NOMO-1 treated with DMSO at 0.1 percent for 48 hours (cell line): ENCODE measurements at regions not wholly inside any gene's neighbourhood (a gene's known extent, or its start where the extent isn't known, plus 50 kb on each side); places are given as distances from the start of the nearest gene placed in this dataset.
"Not testable (repeated sequence)": the region's sequence is repeated elsewhere in the genome, so short reads cannot be mapped to it uniquely, and the experiment has no call there.

Experiments used
- DNase-seq: peaks from one replicate; lab custom pipeline; 2025; ENCODE audit not compliant: unreplicated experiment; lab: John Stamatoyannopoulos, UW

DNA sequence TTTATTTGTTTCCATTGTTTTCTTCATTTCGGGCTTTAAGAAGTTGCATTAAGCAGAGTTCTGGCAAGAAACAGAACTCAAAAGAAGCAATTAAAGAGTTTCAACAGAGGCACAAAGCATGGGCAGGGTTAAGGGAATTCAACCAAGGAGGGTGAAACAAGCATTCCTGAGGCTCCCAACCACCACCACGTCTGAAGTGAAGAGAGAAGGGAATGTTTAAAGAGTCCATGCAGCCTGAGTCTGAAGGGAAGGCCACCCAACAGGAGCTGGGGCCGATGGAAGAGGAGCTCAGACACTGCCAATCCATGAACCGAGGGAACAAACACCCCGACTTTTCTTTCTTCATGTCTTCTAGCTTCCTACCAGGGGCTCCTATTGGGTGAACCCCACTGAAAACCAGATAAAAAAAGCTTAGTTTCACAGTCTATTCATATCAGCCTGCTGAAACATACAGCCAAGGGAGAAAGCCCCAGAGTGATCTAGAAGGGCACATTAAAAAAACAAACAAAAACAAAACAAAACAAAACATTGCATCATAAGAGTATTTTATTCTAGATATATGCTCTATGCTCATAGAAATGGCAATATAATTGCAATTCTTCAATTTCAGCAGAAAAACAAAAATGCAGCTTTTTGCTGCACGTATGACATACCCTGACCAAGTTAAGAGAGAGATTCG, 592.1 kb downstream of the TTLL7 start:
- DNase-seq, result not testable (repeated sequence)

DNA sequence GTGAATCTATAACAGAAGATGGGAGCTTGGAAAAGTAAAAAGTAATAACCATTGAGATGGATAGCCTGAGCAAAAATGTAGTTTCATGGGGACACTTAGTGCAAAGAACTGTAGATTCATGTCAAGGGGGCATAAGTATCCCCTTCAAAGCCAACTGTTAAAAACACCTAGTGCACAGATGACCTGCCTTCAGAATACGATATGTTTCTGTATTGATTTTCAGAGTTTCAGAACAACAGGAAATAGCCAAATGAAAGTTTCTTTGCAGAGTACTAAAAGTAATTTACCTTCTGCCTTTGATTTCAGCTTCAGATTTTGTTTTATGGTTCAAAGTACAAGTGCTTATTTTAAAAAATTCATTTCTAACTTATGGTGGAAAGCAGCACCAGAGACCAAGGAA, 593.1 kb downstream of the TTLL7 start:
- DNase-seq, result not testable (repeated sequence)

DNA sequence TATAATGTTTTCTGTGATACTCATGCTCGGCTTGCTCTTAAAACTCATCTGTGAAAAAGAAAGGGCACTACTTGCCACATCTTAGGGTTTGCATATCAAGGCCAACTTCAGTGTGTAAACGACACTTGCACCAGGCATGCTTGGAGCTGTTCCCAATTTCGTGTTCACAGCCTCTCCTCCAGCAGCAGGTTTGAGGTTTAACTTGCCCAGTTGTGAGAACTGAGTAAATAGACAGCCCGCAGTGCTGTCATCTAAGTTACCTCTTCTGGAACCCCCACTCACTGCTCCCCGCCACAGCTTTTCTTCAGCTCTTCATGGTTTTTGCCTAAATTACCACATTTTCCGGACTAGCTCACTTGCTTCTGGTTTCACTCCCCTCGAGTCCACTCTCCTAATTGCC, 595.4 kb downstream of the TTLL7 start:
- DNase-seq, result not testable (repeated sequence)

DNA sequence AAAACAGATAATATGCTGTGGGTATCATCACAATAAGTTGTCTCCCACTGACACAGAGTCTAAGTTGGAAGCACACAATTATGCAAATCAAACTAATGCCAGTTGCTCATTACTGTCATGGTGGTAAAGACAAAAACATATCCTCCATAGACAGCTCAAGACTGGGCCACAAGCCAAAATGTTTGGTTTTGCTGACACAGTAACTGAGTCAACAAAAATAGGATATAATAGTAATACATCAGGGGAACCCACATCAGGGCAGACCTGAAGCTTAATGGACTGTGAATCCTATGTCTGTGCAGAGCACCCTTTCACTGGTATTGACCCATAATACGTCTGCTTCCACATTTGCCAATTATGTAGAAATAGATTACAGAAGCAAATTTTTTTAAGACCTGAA, 597.8 kb downstream of the TTLL7 start:
- not testable (repeated sequence) for DNase-seq

DNA sequence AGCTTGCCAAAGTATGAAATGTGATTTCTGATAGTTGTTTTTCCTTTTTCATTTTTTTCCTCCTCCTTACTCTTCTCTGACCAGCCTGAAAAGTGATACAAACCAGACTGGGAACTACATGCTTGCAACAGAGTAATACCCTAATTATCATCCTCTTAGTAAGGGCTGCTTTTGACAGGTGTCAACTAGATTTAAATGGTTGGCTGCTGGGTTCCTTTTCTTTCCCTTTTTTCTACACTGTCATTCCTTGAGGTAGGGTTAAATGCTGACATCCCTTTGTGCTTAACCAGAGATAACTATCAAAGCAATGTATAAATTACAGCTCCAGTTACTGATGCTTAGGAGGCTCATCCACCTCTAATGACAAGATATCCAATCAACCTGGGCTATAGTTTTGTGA, 598.8 kb downstream of the TTLL7 start:
- DNase-seq, result not testable (repeated sequence)

DNA sequence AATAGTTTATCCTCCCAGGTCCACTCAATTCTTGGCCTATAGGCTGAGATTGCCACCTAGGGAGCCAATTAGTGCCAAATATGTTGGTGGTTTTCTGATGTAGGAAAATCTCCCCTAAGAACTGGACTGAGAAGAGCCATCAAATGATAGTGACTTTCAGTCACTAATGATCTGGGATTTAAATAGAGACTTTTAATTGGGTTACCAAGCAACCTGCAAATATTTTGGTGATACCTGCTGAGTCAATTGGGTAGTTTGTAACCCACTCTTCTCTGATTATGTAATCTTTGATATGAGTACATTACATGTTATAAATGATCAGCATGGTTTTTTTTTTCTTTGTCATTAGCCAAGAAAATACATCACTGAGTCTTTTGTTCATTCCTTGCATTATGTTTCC, 600.8 kb downstream of the TTLL7 start:
- DNase-seq, result not testable (repeated sequence)

DNA sequence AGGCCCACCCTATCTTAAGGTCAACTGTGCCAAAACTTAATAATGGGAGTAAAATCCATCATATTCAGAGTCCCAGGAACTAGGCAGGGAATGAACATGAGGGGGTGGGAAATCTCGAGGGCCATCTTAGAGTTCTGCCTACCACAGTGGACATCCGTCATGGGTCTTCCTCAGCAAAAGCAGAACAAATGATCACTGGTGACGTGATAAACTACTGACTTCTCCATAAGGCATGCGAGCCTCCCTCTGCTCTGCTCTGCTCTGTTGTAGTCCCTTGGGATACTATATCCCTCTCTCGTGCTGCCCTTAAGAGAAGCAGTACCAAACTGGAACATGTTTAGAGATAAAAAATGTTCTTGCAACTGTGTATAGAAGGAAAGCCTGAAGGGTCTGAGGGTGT, 603.8 kb downstream of the TTLL7 start:
- DNase-seq, result not testable (repeated sequence)

DNA sequence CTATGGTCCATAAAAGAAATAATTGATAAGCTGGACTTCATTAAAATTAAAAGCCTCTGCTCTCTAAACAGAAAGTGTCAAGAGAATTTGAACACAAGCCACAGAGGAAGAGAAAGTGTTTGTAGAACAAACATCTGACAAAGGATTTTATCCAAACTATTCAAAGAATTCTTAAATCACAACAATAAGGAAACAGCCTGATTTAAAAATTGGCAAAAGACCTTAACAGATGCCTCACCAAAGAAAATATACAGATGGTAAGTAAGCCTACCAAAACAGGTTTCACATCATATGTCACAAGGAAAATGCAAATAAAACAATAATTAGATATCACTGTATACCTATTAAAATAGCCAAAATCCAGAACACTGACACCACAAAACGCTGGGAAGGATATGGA, 612.0 kb downstream of the TTLL7 start:
- not testable (repeated sequence) for DNase-seq

DNA sequence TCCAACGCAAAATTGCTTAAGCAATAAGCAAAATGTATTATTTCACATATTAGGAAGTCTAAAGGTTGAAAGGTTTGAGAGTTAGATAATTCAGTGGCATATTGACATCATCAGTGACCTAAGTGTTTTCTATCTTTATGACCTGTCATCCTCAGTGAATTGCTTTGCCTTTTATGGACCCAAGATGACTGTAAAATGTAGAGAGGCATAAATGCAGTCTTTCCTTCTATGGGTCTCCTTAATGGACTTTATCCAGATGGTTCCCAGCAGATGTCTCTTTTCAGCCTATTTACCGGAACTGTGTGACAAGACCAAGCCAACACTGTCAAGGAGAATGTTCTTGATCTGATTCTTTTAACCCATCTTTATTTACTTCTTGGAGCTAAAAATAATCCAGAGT, 615.8 kb downstream of the TTLL7 start:
- not testable (repeated sequence) for DNase-seq

DNA sequence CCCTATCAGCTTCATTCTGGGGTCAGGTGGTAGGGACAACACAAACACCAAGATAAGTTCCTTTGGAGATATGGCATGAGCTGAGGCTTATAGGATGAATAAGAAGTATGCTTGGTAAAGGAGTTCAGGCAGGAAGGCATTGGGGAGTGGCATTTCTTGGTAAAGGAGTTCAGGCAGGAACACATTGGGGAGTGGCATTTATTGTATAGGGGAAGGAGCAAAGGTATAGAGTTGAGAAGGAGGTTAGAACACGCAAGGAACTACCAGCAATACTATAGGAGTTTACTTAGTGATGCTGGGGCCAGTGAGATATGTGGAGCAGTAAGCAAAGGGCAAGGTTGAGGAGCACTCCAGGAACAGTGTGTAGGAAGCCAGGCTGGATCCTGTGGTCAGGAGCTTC, 625.9 kb downstream of the TTLL7 start:
- DNase-seq, result not testable (repeated sequence)

DNA sequence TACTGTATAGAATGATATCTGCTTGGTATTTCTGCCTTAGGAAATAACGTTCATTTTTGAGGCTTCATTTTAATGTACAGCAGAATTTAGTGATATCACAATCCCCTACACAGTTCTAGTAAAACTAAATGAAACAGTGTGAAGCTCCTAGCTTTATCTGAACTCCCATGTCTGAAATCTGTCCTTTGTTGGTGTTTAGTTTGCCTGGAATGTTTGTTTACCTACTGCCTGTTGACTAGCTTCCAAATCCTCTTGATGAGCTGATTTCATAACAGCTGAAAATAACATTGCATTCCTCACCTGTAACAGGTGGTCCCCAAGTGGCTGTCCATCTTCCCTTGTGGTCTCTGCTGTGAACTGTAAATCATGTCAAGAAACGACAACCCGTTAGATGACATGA, 629.1 kb downstream of the TTLL7 start:
- DNase-seq, result not testable (repeated sequence)

DNA sequence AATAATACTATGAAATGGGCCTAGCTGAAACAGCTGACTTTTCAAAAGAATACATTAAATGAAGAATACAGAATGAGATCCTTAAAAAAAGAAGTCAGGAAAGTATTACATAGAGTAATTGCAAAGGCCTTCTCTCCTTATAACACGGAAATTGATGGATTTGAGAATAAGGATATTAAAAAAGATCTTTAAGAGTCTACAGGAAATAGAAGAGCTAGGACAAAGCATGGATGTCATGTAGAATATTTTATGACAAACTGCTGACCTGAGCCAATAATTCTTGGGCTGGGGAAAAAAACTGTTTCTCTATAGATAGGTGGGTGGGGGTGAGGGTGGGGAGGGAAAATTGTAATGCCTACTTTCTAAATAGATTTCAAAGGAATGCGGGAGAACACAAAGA, 633.6 kb downstream of the TTLL7 start:
- DNase-seq, result not testable (repeated sequence)

DNA sequence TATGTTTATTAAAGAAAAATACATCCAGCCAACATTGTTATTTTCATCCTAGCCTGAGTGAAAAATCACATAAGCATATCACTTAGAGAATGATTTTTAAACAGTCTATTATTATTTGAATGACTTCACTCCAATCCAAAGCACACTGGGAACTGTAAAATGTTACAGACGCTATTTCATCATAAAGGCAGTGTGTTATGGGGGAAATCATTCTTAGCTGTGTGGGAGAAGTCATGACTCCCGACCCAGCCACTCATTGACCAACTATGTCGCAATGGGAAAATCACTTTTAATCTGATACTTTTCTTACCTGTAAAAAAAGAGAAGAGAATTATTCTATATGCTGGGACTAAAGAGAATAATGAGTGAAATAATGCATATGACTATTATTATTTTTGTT, 653.6 kb downstream of the TTLL7 start:
- DNase-seq, result not testable (repeated sequence)

DNA sequence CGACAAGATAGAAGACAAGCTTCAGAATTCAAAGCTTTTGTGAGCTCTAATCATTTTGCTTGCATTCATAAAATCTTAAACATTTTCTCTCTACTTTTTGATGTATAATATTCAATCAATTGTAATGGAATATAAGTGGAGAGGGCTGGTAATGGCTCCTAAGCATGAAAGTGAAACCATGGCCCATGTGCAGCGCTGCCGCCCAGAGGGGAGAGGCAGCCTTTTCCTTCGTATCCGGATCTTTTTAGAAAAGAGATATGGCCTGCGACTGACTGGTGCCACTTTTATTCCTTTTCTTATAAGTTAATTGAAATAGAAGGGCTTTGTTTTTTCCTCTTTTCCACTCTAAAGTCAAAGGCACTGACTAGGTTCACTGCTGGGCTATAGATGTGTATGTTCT, 655.2 kb downstream of the TTLL7 start:
- not testable (repeated sequence) for DNase-seq

DNA sequence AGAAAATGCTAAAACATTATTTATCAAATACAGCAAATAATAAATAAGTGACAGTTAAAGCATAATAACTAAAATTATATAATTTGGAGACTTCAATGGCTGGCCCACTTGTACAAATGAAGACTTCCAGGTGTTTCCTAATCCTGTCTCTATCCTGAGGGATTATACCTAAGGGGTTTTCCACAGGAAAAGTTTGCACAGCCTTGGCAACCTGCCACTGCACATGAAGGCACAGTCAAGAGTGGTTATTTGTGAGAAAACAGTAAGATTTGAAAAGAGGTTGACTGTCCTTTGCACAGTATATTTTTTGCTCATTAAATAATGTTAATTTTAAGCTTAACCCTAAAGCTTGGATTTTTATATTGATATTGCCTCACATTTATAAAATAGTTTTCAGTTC, 655.9 kb downstream of the TTLL7 start:
- not testable (repeated sequence) for DNase-seq

DNA sequence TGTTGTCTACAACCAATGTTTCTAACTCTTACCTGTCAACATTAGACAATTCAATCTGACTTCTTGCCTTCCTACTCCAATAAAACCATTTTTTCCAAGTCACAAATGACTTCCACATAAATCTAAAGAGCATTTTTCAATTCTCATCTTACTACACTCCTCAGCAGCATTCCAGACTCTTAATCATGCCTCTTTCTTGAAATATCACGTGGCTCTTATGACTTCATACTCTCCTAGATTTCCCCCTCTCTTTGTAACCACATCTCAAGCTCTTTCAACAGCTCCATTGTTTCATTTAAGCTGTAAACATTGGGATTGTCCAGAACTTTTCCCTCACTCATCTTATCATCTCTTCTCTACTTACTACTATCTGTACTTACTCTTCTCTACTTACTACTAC, 666.6 kb downstream of the TTLL7 start:
- DNase-seq, result not testable (repeated sequence)

DNA sequence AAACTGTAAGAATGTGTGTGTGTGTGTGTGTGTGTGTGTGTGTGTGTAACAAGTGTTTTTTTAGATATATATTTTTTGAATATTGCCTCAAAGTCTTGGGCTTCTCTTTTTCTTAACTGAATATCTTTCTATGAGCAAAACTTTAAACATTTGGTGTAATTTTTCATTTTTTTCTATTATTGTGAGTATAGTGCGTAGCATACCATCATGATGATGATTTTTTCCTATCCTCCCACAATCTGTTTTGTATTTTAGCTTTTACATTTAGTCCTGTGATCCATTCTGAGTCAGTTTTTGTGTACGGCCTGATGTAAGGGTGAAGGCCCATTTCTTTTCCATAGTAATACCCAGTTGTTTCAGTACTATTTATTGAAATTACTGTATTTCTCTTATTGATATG, 680.6 kb downstream of the TTLL7 start:
- no peak for DNase-seq

DNA sequence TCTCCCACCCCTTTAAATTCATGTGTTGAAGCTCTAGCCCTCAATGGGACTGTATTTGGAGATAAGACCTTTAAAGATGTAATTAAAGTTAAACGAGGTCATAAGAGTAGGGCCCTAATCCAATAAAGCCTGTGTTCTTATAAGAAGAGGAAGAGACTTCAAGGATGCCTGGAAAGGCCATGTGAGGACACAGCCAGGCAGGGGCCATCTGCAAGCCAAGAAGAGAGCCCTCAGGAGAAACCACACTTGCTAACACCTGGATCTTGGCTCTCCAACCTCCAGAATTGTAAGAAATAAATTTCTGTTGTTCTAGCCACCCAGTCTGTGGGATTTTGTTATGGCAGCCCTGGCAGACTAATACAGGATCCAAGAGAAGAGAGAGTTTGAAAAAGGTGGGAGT, 683.5 kb downstream of the TTLL7 start:
- not testable (repeated sequence) for DNase-seq

DNA sequence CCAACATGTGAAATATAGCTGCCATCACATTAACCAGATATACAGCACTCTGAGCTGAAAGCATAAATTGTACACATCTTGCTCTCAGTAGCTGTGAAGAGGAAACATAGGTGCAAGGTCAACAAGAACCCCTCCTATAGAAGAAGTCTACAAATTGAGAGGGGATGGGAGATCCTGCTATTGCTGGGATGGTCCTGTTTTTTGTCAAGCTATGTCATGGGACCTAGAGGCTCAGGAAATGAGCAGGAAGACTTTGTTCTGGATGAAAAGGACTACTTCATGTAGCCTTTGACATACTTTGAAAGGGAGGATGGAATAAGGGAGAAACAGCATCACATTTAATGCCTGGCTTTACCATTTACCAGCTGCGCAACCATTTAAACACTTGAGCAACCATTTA, 688.8 kb downstream of the TTLL7 start:
- not testable (repeated sequence) for DNase-seq

DNA sequence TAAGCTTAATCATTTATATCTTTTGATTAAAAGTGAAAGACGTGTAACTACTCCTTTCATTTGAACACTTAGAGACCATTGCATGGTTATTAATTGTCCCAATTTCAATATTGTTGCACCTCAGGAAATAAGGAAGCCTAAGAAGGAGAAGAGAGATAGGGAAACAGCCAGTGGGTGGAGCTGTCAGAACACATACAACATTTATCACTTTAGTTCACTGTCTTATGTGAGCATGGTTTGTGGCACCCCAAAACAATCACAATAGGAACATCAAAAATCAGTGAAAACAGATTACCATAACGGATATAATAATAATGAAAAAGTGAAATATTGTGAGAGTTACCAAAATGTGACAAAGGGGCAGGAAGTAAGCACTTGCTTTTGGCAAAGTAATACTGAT, 689.9 kb downstream of the TTLL7 start:
- DNase-seq, result not testable (repeated sequence)

DNA sequence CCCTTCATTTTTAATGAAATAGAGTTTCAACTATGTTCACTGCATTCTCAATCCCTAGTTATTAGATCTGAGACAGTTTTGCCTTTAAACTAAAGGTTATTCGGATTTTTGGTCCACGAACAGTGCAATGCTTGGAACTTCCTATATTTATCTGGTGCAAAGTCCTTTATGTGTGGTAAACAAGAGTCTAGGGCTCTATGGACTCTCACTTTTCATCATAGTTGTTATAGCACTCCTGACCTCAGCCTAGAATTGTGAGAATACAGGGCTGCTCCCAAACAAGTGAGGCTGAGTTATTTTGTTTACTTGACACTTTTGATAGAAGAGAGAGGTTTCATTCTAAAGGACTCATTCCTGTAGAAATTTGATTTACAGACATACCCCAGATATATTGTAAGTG, 692.1 kb downstream of the TTLL7 start:
- DNase-seq, result not testable (repeated sequence)

DNA sequence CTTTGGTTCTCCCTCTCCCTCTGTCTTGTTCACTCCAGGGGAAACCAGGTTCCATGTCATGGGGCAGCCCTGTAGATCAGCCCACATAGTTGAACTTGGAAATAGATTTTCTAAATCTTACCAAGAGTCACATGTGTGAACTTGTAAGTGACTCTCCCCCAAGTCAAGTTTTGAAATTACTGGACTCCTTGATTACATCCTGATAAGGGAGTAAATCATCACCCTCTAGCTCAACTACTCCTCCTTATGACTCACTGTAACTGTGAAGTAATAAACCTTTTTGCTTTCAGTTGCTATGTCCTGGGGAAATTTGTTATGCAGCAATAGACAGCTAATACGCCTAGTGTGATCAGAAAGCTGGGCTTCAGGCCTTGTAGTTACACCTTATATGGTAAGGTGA, 703.3 kb downstream of the TTLL7 start:
- not testable (repeated sequence) for DNase-seq

DNA sequence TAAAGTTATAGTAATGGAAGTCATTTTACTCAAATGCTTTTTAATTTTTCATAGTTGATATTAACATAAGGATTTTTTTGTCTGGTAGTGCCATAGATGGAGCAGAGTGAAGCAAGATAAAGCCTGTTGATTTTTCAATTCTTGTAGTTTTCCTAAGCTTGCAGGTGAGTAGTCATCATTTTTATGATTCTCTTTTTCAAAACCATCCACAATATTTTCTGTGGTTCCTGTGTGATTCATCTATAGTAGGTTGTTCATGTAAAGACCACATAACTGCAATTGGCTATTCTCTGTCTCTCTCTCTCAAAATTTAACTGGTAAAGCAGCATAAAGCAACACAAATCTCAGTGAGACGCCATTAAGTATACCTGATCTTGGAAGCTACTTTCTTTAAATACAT, 711.5 kb downstream of the TTLL7 start:
- DNase-seq, result not testable (repeated sequence)
